ENCODE measurements at regions not wholly inside any gene's neighbourhood (a gene's known extent, or its start where the extent isn't known, plus 50 kb on each side); places are given as distances from the start of the nearest gene placed in this dataset.

- Histone ChIP-seq H3K9ac (ENCODE audit: low read length) (no peak overlapping the region), H3K4me2 (ENCODE audit: low read length) (no peak overlapping the region), H3K27ac (ENCODE audit: low read depth, low read length) (no peak overlapping the region), H3K27me3 (ENCODE audit: insufficient read depth, low read length) (no peaks in the 10 kb centered on the region), H3K79me2 (ENCODE audit: insufficient read depth, low read length) (no peaks in the 10 kb centered on the region), H3K4me1 (ENCODE audit: control insufficient read depth in 1 of 2, insufficient read depth in 2 of 2, low read length in 2 of 2) (no peaks in the 10 kb centered on the region), H3K36me3 (ENCODE audit: control insufficient read depth in 1 of 2, insufficient read depth in 2 of 2, low read length in 2 of 2) (no peaks in the 10 kb centered on the region), H3K9me3 (ENCODE audit: control insufficient read depth in 1 of 2, insufficient read depth in 1 of 2, low read depth in 1 of 2, low read length in 2 of 2) (peaks cover 0 to 9% of the 10 kb centered on the region in 2 experiments; a peak in 2 of 4 replicates), H3K4me3 (replicated peaks in 1 of 2; ENCODE audit: low read depth in 1 of 2, low read length in 2 of 2) (no peak overlapping the region), H2AFZ (ENCODE audit: low read depth, low read length, poor library complexity, severe bottlenecking) (no peak overlapping the region), H4K20me1 (ENCODE audit: insufficient read depth) (no peaks in the 10 kb centered on the region), H3K9me2 (ENCODE audit: insufficient read depth) (no peaks in the 10 kb centered on the region)
- no TSS peak for BruUV-seq (replicated peaks)
- RAD21 ChIA-PET (ENCODE audit: low non-redundant PET in 1 of 2, low total read pairs in 2 of 2, uncharacterized antibody in 2 of 2, unreplicated experiment in 2 of 2) = no interaction called here
- TF ChIP-seq EZH2 (IDR thresholded peaks at IDR 0.05) (no peak), CEBPB (IDR thresholded peaks at IDR 0.05; ENCODE audit: low read depth) (no peak), SRF (IDR thresholded peaks at IDR 0.05; ENCODE audit: low read depth) (no peak), FOSL1 (IDR thresholded peaks at IDR 0.05; ENCODE audit: low read depth) (no peak), ELF1 (IDR thresholded peaks at IDR 0.05; ENCODE audit: borderline replicate concordance, low read depth) (no peak), YY1 (IDR thresholded peaks at IDR 0.05; ENCODE audit: extremely low read depth, insufficient replicate concordance, low read depth, low read length) (no peak), REST (IDR thresholded peaks at IDR 0.05; ENCODE audit: low read depth) (no peak), EZH2phosphoT487 (IDR thresholded peaks at IDR 0.05; ENCODE audit: borderline replicate concordance) (no peak), ZFX (IDR thresholded peaks at IDR 0.05) (no peak)
- TF ChIP-seq, protein P1, sequence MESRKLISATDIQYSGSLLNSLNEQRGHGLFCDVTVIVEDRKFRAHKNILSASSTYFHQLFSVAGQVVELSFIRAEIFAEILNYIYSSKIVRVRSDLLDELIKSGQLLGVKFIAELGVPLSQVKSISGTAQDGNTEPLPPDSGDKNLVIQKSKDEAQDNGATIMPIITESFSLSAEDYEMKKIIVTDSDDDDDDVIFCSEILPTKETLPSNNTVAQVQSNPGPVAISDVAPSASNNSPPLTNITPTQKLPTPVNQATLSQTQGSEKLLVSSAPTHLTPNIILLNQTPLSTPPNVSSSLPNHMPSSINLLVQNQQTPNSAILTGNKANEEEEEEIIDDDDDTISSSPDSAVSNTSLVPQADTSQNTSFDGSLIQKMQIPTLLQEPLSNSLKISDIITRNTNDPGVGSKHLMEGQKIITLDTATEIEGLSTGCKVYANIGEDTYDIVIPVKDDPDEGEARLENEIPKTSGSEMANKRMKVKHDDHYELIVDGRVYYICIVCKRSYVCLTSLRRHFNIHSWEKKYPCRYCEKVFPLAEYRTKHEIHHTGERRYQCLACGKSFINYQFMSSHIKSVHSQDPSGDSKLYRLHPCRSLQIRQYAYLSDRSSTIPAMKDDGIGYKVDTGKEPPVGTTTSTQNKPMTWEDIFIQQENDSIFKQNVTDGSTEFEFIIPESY (IDR thresholded peaks at IDR 0.05; ENCODE audit: extremely low read depth, insufficient replicate concordance, low read length) = no peak
- TF ChIP-seq, protein P2, sequence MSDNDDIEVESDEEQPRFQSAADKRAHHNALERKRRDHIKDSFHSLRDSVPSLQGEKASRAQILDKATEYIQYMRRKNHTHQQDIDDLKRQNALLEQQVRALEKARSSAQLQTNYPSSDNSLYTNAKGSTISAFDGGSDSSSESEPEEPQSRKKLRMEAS (IDR thresholded peaks at IDR 0.05) = no peak
- no peak for ATAC-seq
- no peak for DNase-seq (ENCODE audit: low read depth, low spot score)
- CTCF ChIA-PET = no interaction called here
- intact Hi-C loops (cut with micrococcal nuclease) = no loop called here
- POLR2A ChIA-PET = no interaction called here
These were observed 505.2 kb downstream of the NSUN3 start for GRCh38 chr3:94568041-94568440.
